ENCODE measurements at regions not wholly inside any gene's neighbourhood (a gene's known extent, or its start where the extent isn't known, plus 50 kb on each side); places are given as distances from the start of the nearest gene placed in this dataset.

DNA sequence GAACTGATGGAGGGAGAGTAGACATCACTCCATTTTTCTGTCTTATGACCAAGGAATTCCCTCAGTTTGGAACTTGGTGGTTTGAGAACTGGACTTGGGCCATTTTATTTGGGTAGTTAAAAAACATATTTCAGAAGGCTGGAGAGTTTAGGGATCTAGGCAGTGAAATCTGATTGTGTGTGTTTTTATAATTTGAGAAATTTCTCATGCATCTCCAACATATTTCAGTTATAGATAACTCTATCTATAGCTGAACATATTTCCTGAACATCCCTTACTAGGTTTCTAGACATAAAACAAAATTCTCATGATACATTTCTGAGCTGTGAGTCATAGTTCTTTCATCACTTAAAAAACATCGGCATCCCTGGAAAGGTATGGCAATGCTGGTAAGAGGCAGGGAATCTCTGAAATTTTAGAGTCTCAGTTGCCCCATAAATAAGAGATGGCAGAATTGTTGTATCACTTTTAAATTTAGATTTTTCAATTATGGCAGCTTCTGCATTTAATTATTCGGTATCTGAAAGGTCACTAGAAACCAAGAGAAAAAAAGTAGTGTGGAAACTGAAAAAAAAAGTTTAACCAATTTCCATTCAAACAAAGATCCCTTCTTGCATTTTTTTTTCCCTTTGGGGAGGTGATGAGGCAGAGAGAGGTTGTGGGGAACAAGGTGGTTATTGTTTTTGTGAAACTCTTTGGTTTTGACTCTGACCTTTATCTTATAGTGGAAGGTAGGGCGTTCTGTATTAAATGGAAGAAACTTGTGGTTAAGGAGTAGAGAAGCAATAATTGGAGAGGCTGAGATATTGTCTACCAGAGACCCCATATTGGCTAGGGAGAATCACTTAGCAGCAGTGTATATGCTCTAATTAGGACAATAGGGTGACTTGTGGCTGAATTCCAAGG is 102.9 kb downstream of the FASLG start:
- no peak for DNase-seq (ENCODE audit: low read depth)
- H3K4me3 ChIP-seq (ENCODE audit: control insufficient read depth, low read depth, low read length), result no peak overlapping the region
- TF ChIP-seq, protein P1, sequence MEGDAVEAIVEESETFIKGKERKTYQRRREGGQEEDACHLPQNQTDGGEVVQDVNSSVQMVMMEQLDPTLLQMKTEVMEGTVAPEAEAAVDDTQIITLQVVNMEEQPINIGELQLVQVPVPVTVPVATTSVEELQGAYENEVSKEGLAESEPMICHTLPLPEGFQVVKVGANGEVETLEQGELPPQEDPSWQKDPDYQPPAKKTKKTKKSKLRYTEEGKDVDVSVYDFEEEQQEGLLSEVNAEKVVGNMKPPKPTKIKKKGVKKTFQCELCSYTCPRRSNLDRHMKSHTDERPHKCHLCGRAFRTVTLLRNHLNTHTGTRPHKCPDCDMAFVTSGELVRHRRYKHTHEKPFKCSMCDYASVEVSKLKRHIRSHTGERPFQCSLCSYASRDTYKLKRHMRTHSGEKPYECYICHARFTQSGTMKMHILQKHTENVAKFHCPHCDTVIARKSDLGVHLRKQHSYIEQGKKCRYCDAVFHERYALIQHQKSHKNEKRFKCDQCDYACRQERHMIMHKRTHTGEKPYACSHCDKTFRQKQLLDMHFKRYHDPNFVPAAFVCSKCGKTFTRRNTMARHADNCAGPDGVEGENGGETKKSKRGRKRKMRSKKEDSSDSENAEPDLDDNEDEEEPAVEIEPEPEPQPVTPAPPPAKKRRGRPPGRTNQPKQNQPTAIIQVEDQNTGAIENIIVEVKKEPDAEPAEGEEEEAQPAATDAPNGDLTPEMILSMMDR (IDR thresholded peaks at IDR 0.05; ENCODE audit: control insufficient read depth, insufficient read depth, low read depth, low read length, missing control alignments), result no peak

DNA sequence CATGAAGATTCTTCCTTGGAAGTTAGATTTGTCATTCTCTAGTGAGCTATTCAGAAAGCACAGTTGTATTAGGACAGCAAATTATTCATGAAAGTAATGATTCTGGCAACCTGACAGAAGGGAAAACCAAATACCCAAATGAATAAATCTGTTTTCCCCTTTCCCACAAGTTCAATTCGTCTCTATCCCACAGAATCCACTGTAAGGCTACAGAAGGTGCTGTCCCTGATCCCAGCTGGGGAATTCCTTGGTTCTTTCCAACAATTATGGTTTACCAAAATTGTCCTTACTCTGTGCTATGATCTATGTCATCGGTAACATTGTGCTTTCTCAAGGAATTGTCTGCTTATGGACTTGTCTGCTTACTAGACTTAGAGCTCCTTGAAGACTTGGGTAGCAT is 104.2 kb downstream of the FASLG start:
- TF ChIP-seq, protein P1 (IDR thresholded peaks at IDR 0.05; ENCODE audit: control insufficient read depth, insufficient read depth, low read depth, low read length, missing control alignments), result no peak
- no peak overlapping the region for H3K4me3 ChIP-seq (ENCODE audit: control insufficient read depth, low read depth, low read length)
- no peak for DNase-seq (ENCODE audit: low read depth)

DNA sequence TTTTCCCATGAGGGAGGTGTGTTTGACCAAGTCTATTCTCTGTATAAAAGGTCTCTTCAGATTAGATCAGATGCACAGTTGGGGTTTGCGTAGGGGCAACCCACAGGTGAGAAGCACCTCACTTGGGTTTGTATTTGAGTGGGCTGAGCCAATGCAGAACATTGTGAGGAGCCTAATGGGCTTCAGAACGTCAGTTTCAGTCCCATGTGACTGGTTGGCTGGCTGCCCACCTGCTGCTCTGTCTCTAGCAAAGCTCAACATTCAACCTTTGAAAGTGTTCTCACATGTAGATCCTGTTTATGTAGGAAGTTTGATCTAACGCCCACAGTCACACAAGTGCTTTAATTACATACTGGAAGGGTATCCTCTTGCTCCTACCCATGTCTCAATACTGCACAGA is 105.5 kb downstream of the FASLG start:
- TF ChIP-seq, protein P1 (IDR thresholded peaks at IDR 0.05; ENCODE audit: control insufficient read depth, insufficient read depth, low read depth, low read length, missing control alignments), result no peak
- no peak for DNase-seq (ENCODE audit: low read depth)
- H3K4me3 ChIP-seq (ENCODE audit: control insufficient read depth, low read depth, low read length), result no peak overlapping the region

DNA sequence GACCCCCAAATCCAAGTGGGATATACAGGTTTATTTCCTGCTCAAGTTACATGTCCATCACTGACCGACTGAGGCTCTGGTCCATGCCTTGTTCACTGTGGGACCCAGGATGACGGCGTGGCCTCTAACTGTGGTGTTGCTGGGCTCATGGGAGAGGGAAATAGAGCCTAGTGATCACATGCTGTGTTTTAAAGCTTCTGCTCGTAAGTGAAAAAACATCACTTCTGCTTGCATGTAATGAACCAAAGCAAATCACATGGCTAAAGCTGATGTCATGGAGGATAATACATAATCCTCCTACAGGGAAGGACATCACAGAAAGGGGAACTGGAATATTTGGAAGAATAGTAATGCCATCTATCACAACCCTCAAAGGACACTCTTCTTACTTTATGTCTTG is 107.6 kb downstream of the FASLG start:
- TF ChIP-seq, protein P1 (IDR thresholded peaks at IDR 0.05; ENCODE audit: control insufficient read depth, insufficient read depth, low read depth, low read length, missing control alignments), result no peak
- H3K4me3 ChIP-seq (ENCODE audit: control insufficient read depth, low read depth, low read length), result no peak overlapping the region
- DNase-seq (ENCODE audit: low read depth), result no peak

DNA sequence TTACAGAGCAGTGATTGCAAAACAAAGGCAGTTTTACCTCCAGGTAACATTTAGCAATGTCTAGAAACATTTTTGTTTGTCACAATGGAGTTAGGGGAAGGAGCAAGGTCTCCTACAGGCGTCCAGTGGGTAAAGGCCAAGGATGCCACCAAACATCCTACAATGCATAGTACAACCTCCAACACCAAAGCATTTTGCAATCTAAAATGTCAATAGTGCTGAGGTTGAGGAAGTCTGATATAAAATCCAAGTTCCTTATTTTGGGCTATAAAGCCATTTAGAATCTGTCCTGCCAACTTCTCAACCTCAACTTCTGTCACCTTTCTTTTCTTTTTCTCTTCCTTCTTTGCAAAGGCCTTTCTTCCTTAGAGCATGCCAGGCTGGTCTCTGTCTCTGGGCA is 111.2 kb downstream of the FASLG start:
- DNase-seq (ENCODE audit: low read depth), result no peak
- TF ChIP-seq, protein P1 (IDR thresholded peaks at IDR 0.05; ENCODE audit: control insufficient read depth, insufficient read depth, low read depth, low read length, missing control alignments), result no peak
- no peak overlapping the region for H3K4me3 ChIP-seq (ENCODE audit: control insufficient read depth, low read depth, low read length)

DNA sequence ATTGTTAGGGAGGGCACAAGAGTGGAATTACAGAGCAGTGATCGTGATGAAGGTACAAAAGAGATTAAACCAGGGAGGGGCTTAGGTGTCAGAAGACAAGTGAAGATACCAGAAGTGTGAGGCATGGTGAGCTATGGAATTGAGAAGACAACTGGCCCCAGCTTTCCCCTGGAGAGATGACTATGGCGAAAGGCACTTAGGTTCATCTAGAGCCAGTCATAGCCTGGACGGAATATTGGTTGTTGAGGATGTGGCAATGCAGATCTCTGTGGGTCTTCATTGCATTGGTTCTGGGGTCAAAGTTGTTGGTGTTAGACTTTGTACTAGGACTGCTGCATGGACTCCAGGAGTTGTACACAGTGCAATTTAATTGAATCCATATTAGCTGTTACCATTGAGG is 115.7 kb downstream of the FASLG start:
- H3K4me3 ChIP-seq (ENCODE audit: control insufficient read depth, low read depth, low read length), result no peak overlapping the region
- TF ChIP-seq, protein P1 (IDR thresholded peaks at IDR 0.05; ENCODE audit: control insufficient read depth, insufficient read depth, low read depth, low read length, missing control alignments), result no peak
- no peak for DNase-seq (ENCODE audit: low read depth)
